ENCODE measurements at regions not wholly inside any gene's neighbourhood (a gene's known extent, or its start where the extent isn't known, plus 50 kb on each side); places are given as distances from the start of the nearest gene placed in this dataset.

GRCh38 chr14:39673270-39673711, 241.1 kb upstream of the FBXO33 start:
- TF ChIP-seq EGR1 (IDR thresholded peaks at IDR 0.05; ENCODE audit: low read depth in 2 of 2) (no peak), JUND (IDR thresholded peaks at IDR 0.05) (no peak), NR2F2 (IDR thresholded peaks at IDR 0.05) (no peak), CTCF (IDR thresholded peaks at IDR 0.05; ENCODE audit: low read depth, low read length, missing input control) (no peak), HNF4G (IDR thresholded peaks at IDR 0.05) (no peak), TAF1 (conservative IDR thresholded peaks at IDR 0.05) (no peak), YY1 (IDR thresholded peaks at IDR 0.05) (no peak), RAD21 (IDR thresholded peaks at IDR 0.05) (no peak)
- H3K4me3 ChIP-seq (ENCODE audit: low read depth in 1 of 3, low read length in 3 of 3), result no peak overlapping the region
- no peak overlapping the region for H3K9ac ChIP-seq (ENCODE audit: low read depth in 1 of 2, low read length in 2 of 2)
- no peaks in the 10 kb centered on the region for H3K4me1 ChIP-seq (ENCODE audit: control insufficient read depth in 4 of 4, insufficient read depth in 4 of 4, low read length in 3 of 4)
- H3K27me3 ChIP-seq (ENCODE audit: control insufficient read depth in 4 of 4, insufficient read depth in 4 of 4, low read length in 3 of 4), result no peaks in the 10 kb centered on the region
- no peaks in the 10 kb centered on the region for H3K9me3 ChIP-seq (ENCODE audit: control insufficient read depth in 4 of 4, low read length in 3 of 4)
- WGBS, result 79% methylated on average over 2 of the region's 2 CpGs
- no peaks in the 10 kb centered on the region for H3K36me3 ChIP-seq (ENCODE audit: control insufficient read depth in 4 of 4, insufficient read depth in 3 of 4, low read depth in 1 of 4, low read length in 3 of 4)
- no peak overlapping the region for H3K27ac ChIP-seq (ENCODE audit: low read depth in 1 of 2, low read length in 2 of 2)
- DNase-seq (ENCODE audit: low spot score), result no peak

DNA sequence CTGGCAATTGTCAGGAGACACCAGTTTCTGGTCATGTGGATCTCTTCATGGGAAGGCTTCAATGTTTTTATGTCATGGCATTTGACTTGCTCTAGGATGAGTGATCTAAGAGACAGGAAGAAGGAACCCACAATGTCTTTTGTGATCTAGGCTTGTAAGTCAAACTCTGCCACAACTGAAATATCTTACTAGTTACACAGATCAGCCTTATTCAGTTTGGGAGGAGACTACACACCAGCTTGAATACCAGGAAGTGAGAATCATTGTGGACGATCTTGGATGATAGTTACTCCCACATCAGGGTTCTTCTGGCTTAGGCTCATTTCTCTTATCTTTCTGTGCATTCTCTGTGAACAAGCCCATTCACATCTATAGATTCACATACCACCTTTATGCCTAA, 236.2 kb upstream of the FBXO33 start:
- no peak overlapping the region for H3K9ac ChIP-seq (ENCODE audit: low read depth in 1 of 2, low read length in 2 of 2)
- DNase-seq (ENCODE audit: low spot score), result no peak
- no peaks in the 10 kb centered on the region for H3K27me3 ChIP-seq (ENCODE audit: control insufficient read depth in 4 of 4, insufficient read depth in 4 of 4, low read length in 3 of 4)
- H3K9me3 ChIP-seq (ENCODE audit: control insufficient read depth in 4 of 4, low read length in 3 of 4), result no peaks in the 10 kb centered on the region
- no peaks in the 10 kb centered on the region for H3K4me1 ChIP-seq (ENCODE audit: control insufficient read depth in 4 of 4, insufficient read depth in 4 of 4, low read length in 3 of 4)
- no peak for TF ChIP-seq RXRA (IDR thresholded peaks at IDR 0.05)
- TF ChIP-seq EGR1 (IDR thresholded peaks at IDR 0.05; ENCODE audit: low read depth in 2 of 2), result no peak
- TF ChIP-seq, protein P1, sequence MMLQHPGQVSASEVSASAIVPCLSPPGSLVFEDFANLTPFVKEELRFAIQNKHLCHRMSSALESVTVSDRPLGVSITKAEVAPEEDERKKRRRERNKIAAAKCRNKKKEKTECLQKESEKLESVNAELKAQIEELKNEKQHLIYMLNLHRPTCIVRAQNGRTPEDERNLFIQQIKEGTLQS (IDR thresholded peaks at IDR 0.05), result no peak
- no peak for TF ChIP-seq TAF1 (conservative IDR thresholded peaks at IDR 0.05)
- TF ChIP-seq, protein P2, sequence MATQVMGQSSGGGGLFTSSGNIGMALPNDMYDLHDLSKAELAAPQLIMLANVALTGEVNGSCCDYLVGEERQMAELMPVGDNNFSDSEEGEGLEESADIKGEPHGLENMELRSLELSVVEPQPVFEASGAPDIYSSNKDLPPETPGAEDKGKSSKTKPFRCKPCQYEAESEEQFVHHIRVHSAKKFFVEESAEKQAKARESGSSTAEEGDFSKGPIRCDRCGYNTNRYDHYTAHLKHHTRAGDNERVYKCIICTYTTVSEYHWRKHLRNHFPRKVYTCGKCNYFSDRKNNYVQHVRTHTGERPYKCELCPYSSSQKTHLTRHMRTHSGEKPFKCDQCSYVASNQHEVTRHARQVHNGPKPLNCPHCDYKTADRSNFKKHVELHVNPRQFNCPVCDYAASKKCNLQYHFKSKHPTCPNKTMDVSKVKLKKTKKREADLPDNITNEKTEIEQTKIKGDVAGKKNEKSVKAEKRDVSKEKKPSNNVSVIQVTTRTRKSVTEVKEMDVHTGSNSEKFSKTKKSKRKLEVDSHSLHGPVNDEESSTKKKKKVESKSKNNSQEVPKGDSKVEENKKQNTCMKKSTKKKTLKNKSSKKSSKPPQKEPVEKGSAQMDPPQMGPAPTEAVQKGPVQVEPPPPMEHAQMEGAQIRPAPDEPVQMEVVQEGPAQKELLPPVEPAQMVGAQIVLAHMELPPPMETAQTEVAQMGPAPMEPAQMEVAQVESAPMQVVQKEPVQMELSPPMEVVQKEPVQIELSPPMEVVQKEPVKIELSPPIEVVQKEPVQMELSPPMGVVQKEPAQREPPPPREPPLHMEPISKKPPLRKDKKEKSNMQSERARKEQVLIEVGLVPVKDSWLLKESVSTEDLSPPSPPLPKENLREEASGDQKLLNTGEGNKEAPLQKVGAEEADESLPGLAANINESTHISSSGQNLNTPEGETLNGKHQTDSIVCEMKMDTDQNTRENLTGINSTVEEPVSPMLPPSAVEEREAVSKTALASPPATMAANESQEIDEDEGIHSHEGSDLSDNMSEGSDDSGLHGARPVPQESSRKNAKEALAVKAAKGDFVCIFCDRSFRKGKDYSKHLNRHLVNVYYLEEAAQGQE (IDR thresholded peaks at IDR 0.05), result no peak
- TF ChIP-seq FOXA2 (IDR thresholded peaks at IDR 0.05), result no peak
- H3K4me3 ChIP-seq (ENCODE audit: low read depth in 1 of 3, low read length in 3 of 3), result no peak overlapping the region
- no peak overlapping the region for H3K27ac ChIP-seq (ENCODE audit: low read depth in 1 of 2, low read length in 2 of 2)
- H3K36me3 ChIP-seq (ENCODE audit: control insufficient read depth in 4 of 4, insufficient read depth in 3 of 4, low read depth in 1 of 4, low read length in 3 of 4), result no peaks in the 10 kb centered on the region
- WGBS, result 82% methylated on average over 1 of the region's 1 CpG

- H3K4me3 ChIP-seq (ENCODE audit: low read depth in 1 of 3, low read length in 3 of 3), result no peak overlapping the region
- H3K4me1 ChIP-seq (ENCODE audit: control insufficient read depth in 4 of 4, insufficient read depth in 4 of 4, low read length in 3 of 4), result no peaks in the 10 kb centered on the region
- no peak overlapping the region for H3K27ac ChIP-seq (ENCODE audit: low read depth in 1 of 2, low read length in 2 of 2)
- no peaks in the 10 kb centered on the region for H3K36me3 ChIP-seq (ENCODE audit: control insufficient read depth in 4 of 4, insufficient read depth in 3 of 4, low read depth in 1 of 4, low read length in 3 of 4)
- TF ChIP-seq RXRA (IDR thresholded peaks at IDR 0.05) (no peak), EGR1 (IDR thresholded peaks at IDR 0.05; ENCODE audit: low read depth in 2 of 2) (no peak), YY1 (IDR thresholded peaks at IDR 0.05) (no peak), TAF1 (conservative IDR thresholded peaks at IDR 0.05) (no peak), GABPA (IDR thresholded peaks at IDR 0.05 in 1 of 2, conservative IDR thresholded peaks at IDR 0.05 in 1 of 2) (no peak), NR2F2 (IDR thresholded peaks at IDR 0.05) (no peak), SP1 (IDR thresholded peaks at IDR 0.05) (no peak), ZBTB33 (IDR thresholded peaks at IDR 0.05) (no peak)
- TF ChIP-seq, protein P2 (IDR thresholded peaks at IDR 0.05), result no peak
- TF ChIP-seq, protein P1 (IDR thresholded peaks at IDR 0.05), result no peak
- TF ChIP-seq, protein P3, sequence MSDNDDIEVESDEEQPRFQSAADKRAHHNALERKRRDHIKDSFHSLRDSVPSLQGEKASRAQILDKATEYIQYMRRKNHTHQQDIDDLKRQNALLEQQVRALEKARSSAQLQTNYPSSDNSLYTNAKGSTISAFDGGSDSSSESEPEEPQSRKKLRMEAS (IDR thresholded peaks at IDR 0.05), result no peak
- H3K27me3 ChIP-seq (ENCODE audit: control insufficient read depth in 4 of 4, insufficient read depth in 4 of 4, low read length in 3 of 4), result no peaks in the 10 kb centered on the region
- H3K9me3 ChIP-seq (ENCODE audit: control insufficient read depth in 4 of 4, low read length in 3 of 4), result no peaks in the 10 kb centered on the region
- DNase-seq (ENCODE audit: low spot score), result no peak
- H3K9ac ChIP-seq (ENCODE audit: low read depth in 1 of 2, low read length in 2 of 2), result no peak overlapping the region
These were observed 234.2 kb upstream of the FBXO33 start for GRCh38 chr14:39666386-39666785.
